GM12864 (cell line): ENCODE measurements at regions not wholly inside any gene's neighbourhood (a gene's known extent, or its start where the extent isn't known, plus 50 kb on each side); places are given as distances from the start of the nearest gene placed in this dataset.
"Not testable (repeated sequence)": the region's sequence is repeated elsewhere in the genome, so short reads cannot be mapped to it uniquely, and the experiment has no call there.

Experiments
- DNase-seq: peaks from one replicate; pipeline ENCODE4 v3.0.0-alpha.2; 2011; ENCODE audit warnings: low read depth
- H3K4me3 ChIP-seq: 2 replicates; pipeline ENCODE4 v1.5.1; 2011; ENCODE audit warnings: mild to moderate bottlenecking, low read depth, low read length, control low read depth
- CTCF ChIP-seq: IDR thresholded peaks from 2 replicates; pipeline ENCODE4 v1.5.1; 2011; ENCODE audit warnings: low read depth, mild to moderate bottlenecking, moderate library complexity, low read length, control low read depth, inconsistent platforms; ENCODE audit errors: missing control alignments

- not testable (repeated sequence) for H3K4me3 ChIP-seq, DNase-seq
Measured at GRCh38 chr16:22572331-22573224, 61.9 kb downstream of the NPIPB5 start.

- not testable (repeated sequence) for H3K4me3 ChIP-seq, DNase-seq
Measured at GRCh38 chr16:22573225-22573530, 62.5 kb downstream of the NPIPB5 start.

GRCh38 chr16:22576506-22576905 lies 65.8 kb downstream of the NPIPB5 start:
- DNase-seq, H3K4me3 ChIP-seq: not testable (repeated sequence)

GRCh38 chr16:22583195-22583594 lies 72.5 kb downstream of the NPIPB5 start:
- not testable (repeated sequence) for DNase-seq, H3K4me3 ChIP-seq

GRCh38 chr16:22584459-22584858 lies 73.8 kb downstream of the NPIPB5 start:
- H3K4me3 ChIP-seq, DNase-seq: not testable (repeated sequence)

GRCh38 chr16:22584941-22585340 lies 74.2 kb downstream of the NPIPB5 start:
- not testable (repeated sequence) for DNase-seq, H3K4me3 ChIP-seq

GRCh38 chr16:22585431-22585830 lies 74.7 kb downstream of the NPIPB5 start:
- DNase-seq, H3K4me3 ChIP-seq: not testable (repeated sequence)

- not testable (repeated sequence) for DNase-seq, H3K4me3 ChIP-seq
Measured at GRCh38 chr16:22586732-22587131, 76.0 kb downstream of the NPIPB5 start.

GRCh38 chr16:22589757-22590156 lies 79.1 kb downstream of the NPIPB5 start:
- not testable (repeated sequence) for H3K4me3 ChIP-seq, DNase-seq

- DNase-seq, H3K4me3 ChIP-seq: not testable (repeated sequence)
Measured at GRCh38 chr16:22596445-22597045, 85.9 kb downstream of the NPIPB5 start.

- not testable (repeated sequence) for DNase-seq, H3K4me3 ChIP-seq
Measured at GRCh38 chr16:22603744-22604143, 93.1 kb downstream of the NPIPB5 start.

- H3K4me3 ChIP-seq, DNase-seq: not testable (repeated sequence)
Measured at GRCh38 chr16:22606619-22607018, 95.9 kb downstream of the NPIPB5 start.

- not testable (repeated sequence) for H3K4me3 ChIP-seq, DNase-seq
Measured at GRCh38 chr16:22609798-22610197, 99.1 kb downstream of the NPIPB5 start.

GRCh38 chr16:22611128-22611527 lies 100.4 kb downstream of the NPIPB5 start:
- H3K4me3 ChIP-seq, DNase-seq: not testable (repeated sequence)

- no peak overlapping the region for H3K4me3 ChIP-seq
- TF ChIP-seq CTCF: no peak
- no peak for DNase-seq
Measured at GRCh38 chr16:22614271-22614947, 103.7 kb downstream of the NPIPB5 start.
